Liver (tissue), 8 donors: ENCODE measurements at regions not wholly inside any gene's neighbourhood (a gene's known extent, or its start where the extent isn't known, plus 50 kb on each side); places are given as distances from the start of the nearest gene placed in this dataset.

Experiments used
- DNase-seq: peaks from one replicate; pipeline ENCODE4 v3.0.0-alpha.2; 2017; ENCODE audit warnings: low spot score
- H3K27ac ChIP-seq, 2 donors: one replicate each; pipeline ENCODE4 v1.7.0; 2013; ENCODE audit warnings: inconsistent platforms in 2 of 2, low read length in 2 of 2, control low read depth in 1 of 2, low read depth in 1 of 2, mild to moderate bottlenecking in 1 of 2
- H3K27me3 ChIP-seq, 4 donors: one replicate each; pipeline versions ENCODE4 v1.6.1 to v1.7.0; 2013; ENCODE audit warnings: low read length in 3 of 4, inconsistent platforms in 1 of 4, mild to moderate bottlenecking in 1 of 4, moderate library complexity in 1 of 4; ENCODE audit not compliant: control insufficient read depth in 4 of 4, insufficient read depth in 4 of 4
- H3K36me3 ChIP-seq, 4 donors: one replicate each; pipeline versions ENCODE4 v1.6.1 to v1.7.0; 2013; ENCODE audit warnings: low read length in 3 of 4, mild to moderate bottlenecking in 3 of 4, low read depth in 1 of 4, moderate library complexity in 1 of 4; ENCODE audit not compliant: control insufficient read depth in 4 of 4, insufficient read depth in 3 of 4
- H3K4me1 ChIP-seq, 4 donors: one replicate each; pipeline versions ENCODE4 v1.6.1 to v1.7.0; 2013; ENCODE audit warnings: low read length in 3 of 4, mild to moderate bottlenecking in 3 of 4, moderate library complexity in 1 of 4; ENCODE audit not compliant: control insufficient read depth in 4 of 4, insufficient read depth in 4 of 4
- H3K4me3 ChIP-seq, 3 donors: one replicate each; pipeline versions ENCODE4 v1.6.1 to v1.7.0; 2013; ENCODE audit warnings: low read length in 3 of 3, control low read depth in 1 of 3, low read depth in 1 of 3, mild to moderate bottlenecking in 1 of 3
- H3K9ac ChIP-seq, 2 donors: one replicate each; pipeline ENCODE4 v1.7.0; 2013; ENCODE audit warnings: low read length in 2 of 2, mild to moderate bottlenecking in 2 of 2, moderate library complexity in 2 of 2, control low read depth in 1 of 2, low read depth in 1 of 2
- H3K9me3 ChIP-seq, 4 donors: one replicate each; pipeline versions ENCODE4 v1.6.1 to v1.7.0; 2013; ENCODE audit warnings: low read length in 3 of 4; ENCODE audit not compliant: control insufficient read depth in 4 of 4
- EGR1 ChIP-seq, 2 donors: IDR thresholded peaks; 2 replicates each; pipeline ENCODE4 v1.6.1; 2016 to 2018; ENCODE audit warnings: antibody characterized with exemption in 2 of 2, low read depth in 2 of 2
- FOXA1 ChIP-seq: IDR thresholded peaks from 2 replicates; pipeline ENCODE4 v1.6.1; 2016; ENCODE audit warnings: antibody characterized with exemption
- FOXA2 ChIP-seq: IDR thresholded peaks from 2 replicates; pipeline ENCODE4 v1.6.1; 2016; ENCODE audit warnings: antibody characterized with exemption
- GABPA ChIP-seq, 2 donors: IDR thresholded peaks in 1 of 2; conservative IDR thresholded peaks in 1 of 2; 2 replicates each; pipeline ENCODE4 v1.6.1; 2016; ENCODE audit warnings: antibody characterized with exemption in 2 of 2, mild to moderate bottlenecking in 1 of 2, moderate library complexity in 1 of 2
- HNF4A ChIP-seq, 2 donors: conservative IDR thresholded peaks; 2 replicates each; pipeline ENCODE4 v1.6.1; 2016; ENCODE audit warnings: antibody characterized with exemption in 2 of 2, mild to moderate bottlenecking in 2 of 2
- HNF4G ChIP-seq: IDR thresholded peaks from 2 replicates; pipeline ENCODE4 v1.6.1; 2016; ENCODE audit warnings: antibody characterized with exemption
- JUND ChIP-seq, 2 donors: IDR thresholded peaks; 2 replicates each; pipeline ENCODE4 v1.6.1; 2016; ENCODE audit warnings: antibody characterized with exemption in 2 of 2
- RAD21 ChIP-seq, 2 donors: IDR thresholded peaks; 2 replicates each; pipeline ENCODE4 v1.6.1; 2016; ENCODE audit warnings: antibody characterized with exemption in 2 of 2, mild to moderate bottlenecking in 2 of 2
- RXRA ChIP-seq, 2 donors: IDR thresholded peaks; 2 replicates each; pipeline ENCODE4 v1.6.1; 2017 to 2018; ENCODE audit warnings: antibody characterized with exemption in 2 of 2, mild to moderate bottlenecking in 1 of 2
- SP1 ChIP-seq: IDR thresholded peaks from 2 replicates; pipeline ENCODE4 v1.6.1; 2018; ENCODE audit warnings: antibody characterized with exemption, mild to moderate bottlenecking
- YY1 ChIP-seq: IDR thresholded peaks from 2 replicates; pipeline ENCODE4 v1.6.1; 2016; ENCODE audit warnings: antibody characterized with exemption, mild to moderate bottlenecking
- WGBS: extraction: QIAGEN DNeasy Blood & Tissue Kit; methylation state at CpG from one replicate; pipeline ENCODE4 v1.1.7; 2013; 5-methylcytosine and 5-hydroxymethylcytosine counted together
- TF ChIP-seq, protein P1 (sequence below): IDR thresholded peaks from 2 replicates; pipeline ENCODE4 v1.6.1; 2016; ENCODE audit warnings: antibody characterized with exemption
- TF ChIP-seq, protein P2 (sequence below): IDR thresholded peaks from 2 replicates; pipeline ENCODE4 v1.6.1; 2016; ENCODE audit warnings: antibody characterized with exemption
- TF ChIP-seq, protein P3 (sequence below): fragments of 150-350 bp; IDR thresholded peaks from 2 replicates; pipeline ENCODE4 v1.5.1; 2017; ENCODE audit warnings: improper control_type of control experiment, low read depth, low read length; ENCODE audit not compliant: missing input control
- TF ChIP-seq, protein P4 (sequence below): IDR thresholded peaks from 2 replicates; pipeline ENCODE4 v1.6.1; 2016; ENCODE audit warnings: antibody characterized with exemption, mild to moderate bottlenecking
- donor health status: healthy.
- donor health status: healthy.
- donor health status: healthy.
- donor health status: healthy.
- donor health status: healthy.

DNA sequence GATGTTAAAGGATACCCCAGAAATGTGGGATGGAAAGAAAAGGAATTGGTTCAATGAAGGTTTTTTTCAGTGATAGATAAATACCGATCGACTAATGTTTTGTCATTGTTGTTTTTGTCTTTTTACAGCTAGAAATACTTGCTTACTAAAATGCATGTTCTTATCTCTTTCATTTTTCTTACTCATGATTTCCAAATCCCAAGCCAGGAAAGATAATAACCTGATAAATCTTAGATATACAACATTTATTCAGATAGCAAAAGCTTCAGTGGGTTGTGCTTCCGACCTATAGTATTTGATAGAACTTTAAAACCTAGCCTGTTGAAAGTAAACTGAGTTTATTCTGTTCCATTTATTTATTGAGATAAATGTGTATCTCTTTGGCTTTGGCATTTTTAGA lies 187.5 kb downstream of the EDN1 start (continued):
- TF ChIP-seq, protein P1, sequence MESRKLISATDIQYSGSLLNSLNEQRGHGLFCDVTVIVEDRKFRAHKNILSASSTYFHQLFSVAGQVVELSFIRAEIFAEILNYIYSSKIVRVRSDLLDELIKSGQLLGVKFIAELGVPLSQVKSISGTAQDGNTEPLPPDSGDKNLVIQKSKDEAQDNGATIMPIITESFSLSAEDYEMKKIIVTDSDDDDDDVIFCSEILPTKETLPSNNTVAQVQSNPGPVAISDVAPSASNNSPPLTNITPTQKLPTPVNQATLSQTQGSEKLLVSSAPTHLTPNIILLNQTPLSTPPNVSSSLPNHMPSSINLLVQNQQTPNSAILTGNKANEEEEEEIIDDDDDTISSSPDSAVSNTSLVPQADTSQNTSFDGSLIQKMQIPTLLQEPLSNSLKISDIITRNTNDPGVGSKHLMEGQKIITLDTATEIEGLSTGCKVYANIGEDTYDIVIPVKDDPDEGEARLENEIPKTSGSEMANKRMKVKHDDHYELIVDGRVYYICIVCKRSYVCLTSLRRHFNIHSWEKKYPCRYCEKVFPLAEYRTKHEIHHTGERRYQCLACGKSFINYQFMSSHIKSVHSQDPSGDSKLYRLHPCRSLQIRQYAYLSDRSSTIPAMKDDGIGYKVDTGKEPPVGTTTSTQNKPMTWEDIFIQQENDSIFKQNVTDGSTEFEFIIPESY = no peak
- TF ChIP-seq RAD21 (IDR thresholded peaks at IDR 0.05) (no peak), SP1 (no peak), HNF4A (conservative IDR thresholded peaks at IDR 0.05) (no peak), FOXA1 (no peak), RXRA (IDR thresholded peaks at IDR 0.05) (no peak), HNF4G (no peak), JUND (IDR thresholded peaks at IDR 0.05) (no peak)
- TF ChIP-seq, protein P2, sequence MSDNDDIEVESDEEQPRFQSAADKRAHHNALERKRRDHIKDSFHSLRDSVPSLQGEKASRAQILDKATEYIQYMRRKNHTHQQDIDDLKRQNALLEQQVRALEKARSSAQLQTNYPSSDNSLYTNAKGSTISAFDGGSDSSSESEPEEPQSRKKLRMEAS = no peak

DNA sequence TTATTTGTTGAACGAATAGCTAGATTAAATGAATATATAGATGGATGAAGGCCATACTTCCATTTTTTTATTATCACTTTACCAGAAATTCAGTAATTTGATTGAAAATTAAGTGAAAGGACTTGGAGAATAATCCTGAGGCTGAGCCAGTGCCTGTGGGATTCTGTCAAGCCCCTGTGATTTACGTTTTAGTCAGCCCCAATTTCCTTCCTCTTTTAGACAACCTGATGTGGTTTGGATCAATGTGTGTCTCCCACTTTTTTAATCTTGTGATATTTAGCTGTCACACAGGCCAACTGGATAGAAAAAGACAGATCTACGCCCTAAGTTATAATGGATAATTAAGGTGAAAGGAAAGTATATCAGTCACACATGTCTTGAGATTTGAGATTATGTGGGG lies 188.8 kb downstream of the EDN1 start:
- H3K27me3 ChIP-seq = no peaks in the 10 kb centered on the region
- H3K4me1 ChIP-seq = peaks cover 0 to 11% (median under 1%) of the 10 kb centered on the region in 4 donors
- no peak for DNase-seq
- no peak overlapping the region for H3K9ac ChIP-seq
- H3K36me3 ChIP-seq = no peaks in the 10 kb centered on the region
- no peak overlapping the region for H3K4me3 ChIP-seq
- H3K27ac ChIP-seq = no peak overlapping the region
- TF ChIP-seq RXRA (IDR thresholded peaks at IDR 0.05) (no peak), FOXA2 (no peak), JUND (IDR thresholded peaks at IDR 0.05) (no peak), EGR1 (IDR thresholded peaks at IDR 0.05; ENCODE audit: low read depth in 2 of 2) (no peak), HNF4A (conservative IDR thresholded peaks at IDR 0.05) (no peak), GABPA (IDR thresholded peaks at IDR 0.05 in 1 of 2, conservative IDR thresholded peaks at IDR 0.05 in 1 of 2) (no peak), HNF4G (no peak), FOXA1 (no peak), YY1 (no peak)
- TF ChIP-seq, protein P2 = no peak
- TF ChIP-seq, protein P3, sequence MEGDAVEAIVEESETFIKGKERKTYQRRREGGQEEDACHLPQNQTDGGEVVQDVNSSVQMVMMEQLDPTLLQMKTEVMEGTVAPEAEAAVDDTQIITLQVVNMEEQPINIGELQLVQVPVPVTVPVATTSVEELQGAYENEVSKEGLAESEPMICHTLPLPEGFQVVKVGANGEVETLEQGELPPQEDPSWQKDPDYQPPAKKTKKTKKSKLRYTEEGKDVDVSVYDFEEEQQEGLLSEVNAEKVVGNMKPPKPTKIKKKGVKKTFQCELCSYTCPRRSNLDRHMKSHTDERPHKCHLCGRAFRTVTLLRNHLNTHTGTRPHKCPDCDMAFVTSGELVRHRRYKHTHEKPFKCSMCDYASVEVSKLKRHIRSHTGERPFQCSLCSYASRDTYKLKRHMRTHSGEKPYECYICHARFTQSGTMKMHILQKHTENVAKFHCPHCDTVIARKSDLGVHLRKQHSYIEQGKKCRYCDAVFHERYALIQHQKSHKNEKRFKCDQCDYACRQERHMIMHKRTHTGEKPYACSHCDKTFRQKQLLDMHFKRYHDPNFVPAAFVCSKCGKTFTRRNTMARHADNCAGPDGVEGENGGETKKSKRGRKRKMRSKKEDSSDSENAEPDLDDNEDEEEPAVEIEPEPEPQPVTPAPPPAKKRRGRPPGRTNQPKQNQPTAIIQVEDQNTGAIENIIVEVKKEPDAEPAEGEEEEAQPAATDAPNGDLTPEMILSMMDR = no peak
- TF ChIP-seq, protein P4, sequence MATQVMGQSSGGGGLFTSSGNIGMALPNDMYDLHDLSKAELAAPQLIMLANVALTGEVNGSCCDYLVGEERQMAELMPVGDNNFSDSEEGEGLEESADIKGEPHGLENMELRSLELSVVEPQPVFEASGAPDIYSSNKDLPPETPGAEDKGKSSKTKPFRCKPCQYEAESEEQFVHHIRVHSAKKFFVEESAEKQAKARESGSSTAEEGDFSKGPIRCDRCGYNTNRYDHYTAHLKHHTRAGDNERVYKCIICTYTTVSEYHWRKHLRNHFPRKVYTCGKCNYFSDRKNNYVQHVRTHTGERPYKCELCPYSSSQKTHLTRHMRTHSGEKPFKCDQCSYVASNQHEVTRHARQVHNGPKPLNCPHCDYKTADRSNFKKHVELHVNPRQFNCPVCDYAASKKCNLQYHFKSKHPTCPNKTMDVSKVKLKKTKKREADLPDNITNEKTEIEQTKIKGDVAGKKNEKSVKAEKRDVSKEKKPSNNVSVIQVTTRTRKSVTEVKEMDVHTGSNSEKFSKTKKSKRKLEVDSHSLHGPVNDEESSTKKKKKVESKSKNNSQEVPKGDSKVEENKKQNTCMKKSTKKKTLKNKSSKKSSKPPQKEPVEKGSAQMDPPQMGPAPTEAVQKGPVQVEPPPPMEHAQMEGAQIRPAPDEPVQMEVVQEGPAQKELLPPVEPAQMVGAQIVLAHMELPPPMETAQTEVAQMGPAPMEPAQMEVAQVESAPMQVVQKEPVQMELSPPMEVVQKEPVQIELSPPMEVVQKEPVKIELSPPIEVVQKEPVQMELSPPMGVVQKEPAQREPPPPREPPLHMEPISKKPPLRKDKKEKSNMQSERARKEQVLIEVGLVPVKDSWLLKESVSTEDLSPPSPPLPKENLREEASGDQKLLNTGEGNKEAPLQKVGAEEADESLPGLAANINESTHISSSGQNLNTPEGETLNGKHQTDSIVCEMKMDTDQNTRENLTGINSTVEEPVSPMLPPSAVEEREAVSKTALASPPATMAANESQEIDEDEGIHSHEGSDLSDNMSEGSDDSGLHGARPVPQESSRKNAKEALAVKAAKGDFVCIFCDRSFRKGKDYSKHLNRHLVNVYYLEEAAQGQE = no peak
- H3K9me3 ChIP-seq = no peaks in the 10 kb centered on the region
- 87% methylated on average over 3 of the region's 3 CpGs for WGBS
